GM19328 (cell line): ENCODE measurements at regions not wholly inside any gene's neighbourhood (a gene's known extent, or its start where the extent isn't known, plus 50 kb on each side); places are given as distances from the start of the nearest gene placed in this dataset.

Source experiments
- ATAC-seq: cut with Tn5 transposase; IDR thresholded peaks from one replicate; pipeline ENCODE4 v1.9.1; 2021; ENCODE audit warnings: mild to moderate bottlenecking, moderate library complexity; ENCODE audit not compliant: unreplicated experiment

GRCh38 chr13:31081316-31081715, 80.4 kb downstream of the HSPH1 start:
- ATAC-seq: no peak

- ATAC-seq: no peak
These were observed 86.9 kb downstream of the HSPH1 start for GRCh38 chr13:31074756-31075155.

- ATAC-seq: peak; percentile 92
These were observed 87.6 kb downstream of the HSPH1 start for GRCh38 chr13:31073859-31074718.

- ATAC-seq: no peak
These were observed 89.7 kb downstream of the HSPH1 start for GRCh38 chr13:31072041-31072440.

GRCh38 chr13:31069808-31070534, 91.7 kb downstream of the HSPH1 start:
- ATAC-seq: no peak

GRCh38 chr13:31068119-31068423, 93.6 kb downstream of the HSPH1 start:
- no peak for ATAC-seq

GRCh38 chr13:31067416-31068118, 94.1 kb downstream of the HSPH1 start:
- ATAC-seq: no peak

- no peak for ATAC-seq
These were observed 97.1 kb downstream of the HSPH1 start for GRCh38 chr13:31064636-31065035.

- ATAC-seq: no peak
These were observed 97.9 kb downstream of the HSPH1 start for GRCh38 chr13:31063772-31064171.

- ATAC-seq: no peak
These were observed 101.0 kb downstream of the HSPH1 start for GRCh38 chr13:31060655-31061054.

- ATAC-seq: no peak
These were observed 101.5 kb downstream of the HSPH1 start for GRCh38 chr13:31060220-31060619.

- ATAC-seq: no peak
These were observed 104.2 kb downstream of the HSPH1 start for GRCh38 chr13:31057403-31058033.

- ATAC-seq: no peak
These were observed 104.9 kb downstream of the HSPH1 start for GRCh38 chr13:31056644-31057271.

GRCh38 chr13:31055589-31055988, 106.1 kb downstream of the HSPH1 start:
- ATAC-seq: no peak

GRCh38 chr13:31054632-31055031, 107.1 kb downstream of the HSPH1 start:
- no peak for ATAC-seq

- no peak for ATAC-seq
These were observed 107.8 kb downstream of the HSPH1 start for GRCh38 chr13:31053896-31054295.

GRCh38 chr13:31053091-31053490, 108.6 kb downstream of the HSPH1 start:
- no peak for ATAC-seq

- ATAC-seq: no peak
These were observed 109.2 kb downstream of the HSPH1 start for GRCh38 chr13:31052478-31052877.

GRCh38 chr13:31051999-31052398, 109.7 kb downstream of the HSPH1 start:
- ATAC-seq: no peak

GRCh38 chr13:31050486-31051400, 111.0 kb downstream of the HSPH1 start:
- ATAC-seq: no peak
